ENCODE measurements at regions not wholly inside any gene's neighbourhood (a gene's known extent, or its start where the extent isn't known, plus 50 kb on each side); places are given as distances from the start of the nearest gene placed in this dataset.

GRCh38 chr16:85534536-85535351 lies 78.4 kb upstream of the GSE1 start:
- no peak for DNase-seq

DNA sequence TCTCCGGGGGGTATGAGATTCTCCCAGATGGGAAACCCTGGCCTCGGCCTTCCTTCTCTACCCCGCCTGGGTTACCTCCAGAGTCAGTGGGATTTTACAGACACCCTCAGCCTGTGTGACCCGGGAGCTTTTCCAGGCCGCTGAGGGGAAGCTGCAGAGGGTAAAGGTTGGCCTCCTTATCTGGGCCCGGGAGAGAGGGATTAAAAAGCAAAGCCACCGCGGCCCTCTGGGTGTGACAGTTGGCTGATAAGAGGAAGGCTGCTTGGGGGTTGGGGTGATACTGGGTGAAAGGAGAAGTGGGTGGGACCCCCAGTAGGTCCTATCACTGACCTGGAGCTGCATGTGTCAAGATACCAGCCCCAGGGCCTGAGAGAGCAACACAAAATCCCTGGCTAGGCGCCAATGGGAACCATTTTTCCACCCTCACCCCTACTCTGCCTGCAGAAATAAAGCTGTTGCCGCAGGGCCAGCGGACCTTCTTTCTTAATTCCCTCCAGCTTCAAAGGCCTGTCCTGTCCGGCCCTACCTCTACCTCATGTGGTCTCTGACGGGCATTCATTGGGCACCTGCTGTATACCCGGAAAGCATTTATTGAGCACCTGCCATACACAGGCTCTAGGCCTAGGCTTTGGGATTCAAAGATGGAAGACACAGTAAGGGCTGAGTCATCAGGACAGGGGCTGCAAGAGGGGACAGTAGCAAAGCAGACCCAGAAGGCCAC lies 77.6 kb upstream of the GSE1 start:
- DNase-seq: no peak

DNA sequence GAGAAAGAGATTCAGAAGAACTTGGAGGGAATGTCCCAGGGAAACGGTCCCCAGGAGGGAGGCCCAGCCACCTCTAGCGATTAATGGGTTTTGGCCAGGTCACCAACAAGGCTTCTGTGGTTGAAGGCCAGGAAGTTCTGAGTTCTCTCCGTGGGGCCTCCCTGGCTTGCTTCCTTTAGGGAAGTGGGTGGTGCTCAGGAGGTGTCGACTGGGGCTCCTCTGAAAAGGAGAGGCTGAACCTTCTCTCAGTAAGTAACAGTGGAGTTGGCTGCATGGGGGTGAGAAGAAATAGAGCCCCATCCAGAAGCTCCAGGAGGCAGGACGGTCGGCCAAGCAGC lies 77.1 kb upstream of the GSE1 start:
- no peak for DNase-seq

- DNase-seq: no peak
Measured at GRCh38 chr16:85536411-85537330, 76.5 kb upstream of the GSE1 start.

DNA sequence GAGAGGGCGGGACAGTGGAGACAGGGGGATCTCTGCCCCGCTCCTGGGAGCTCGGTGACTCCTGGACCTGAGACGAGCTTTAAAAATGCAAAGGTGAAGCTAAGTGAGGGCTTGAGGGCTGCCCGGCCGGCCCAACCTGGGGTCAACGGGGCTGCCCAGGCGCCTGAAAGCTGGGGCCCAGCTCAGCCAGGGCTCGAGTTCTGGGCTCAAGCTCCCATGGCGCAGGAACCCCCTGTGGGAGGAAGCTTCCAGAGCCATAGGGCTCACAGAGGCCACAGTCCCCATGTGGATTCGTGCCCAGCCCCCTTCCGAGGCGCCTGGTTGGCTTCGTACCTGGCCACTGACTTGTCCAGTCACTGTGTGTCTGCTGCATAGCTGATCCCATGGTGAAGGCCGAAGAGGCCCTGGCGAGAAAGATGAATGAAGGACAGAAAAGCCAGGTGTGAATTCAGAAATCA lies 75.8 kb upstream of the GSE1 start:
- no peak for DNase-seq

DNA sequence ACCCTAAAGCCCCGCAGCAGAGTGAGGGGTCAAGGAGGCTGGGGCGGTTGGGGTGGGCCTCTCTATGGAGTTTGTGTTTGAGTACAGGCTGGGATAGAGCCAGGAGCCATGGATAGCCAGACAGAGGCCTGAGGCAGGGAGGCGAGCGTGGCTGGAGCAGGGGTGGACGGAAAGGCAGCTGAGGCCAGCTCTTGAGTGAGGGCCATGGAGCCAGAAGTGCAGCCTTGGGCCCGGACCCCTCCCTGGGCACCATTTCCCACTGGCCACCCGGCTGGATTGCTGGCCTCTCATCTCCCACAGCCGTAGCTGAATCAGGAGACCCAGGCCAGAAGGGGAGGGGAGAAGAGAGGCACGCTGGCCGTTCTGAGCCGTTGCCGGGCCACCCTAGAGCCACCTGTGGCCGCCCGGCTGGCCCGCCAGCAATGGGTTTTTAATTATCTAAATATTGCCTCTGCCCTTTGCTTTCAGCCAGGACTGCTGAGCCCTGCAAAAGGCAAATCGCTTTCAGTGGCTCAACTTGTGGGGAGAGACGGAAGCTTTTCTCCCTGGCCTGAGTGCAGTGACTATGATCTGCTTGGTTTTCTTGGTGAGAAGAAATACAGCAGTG lies 75.2 kb upstream of the GSE1 start:
- DNase-seq: no peak

DNA sequence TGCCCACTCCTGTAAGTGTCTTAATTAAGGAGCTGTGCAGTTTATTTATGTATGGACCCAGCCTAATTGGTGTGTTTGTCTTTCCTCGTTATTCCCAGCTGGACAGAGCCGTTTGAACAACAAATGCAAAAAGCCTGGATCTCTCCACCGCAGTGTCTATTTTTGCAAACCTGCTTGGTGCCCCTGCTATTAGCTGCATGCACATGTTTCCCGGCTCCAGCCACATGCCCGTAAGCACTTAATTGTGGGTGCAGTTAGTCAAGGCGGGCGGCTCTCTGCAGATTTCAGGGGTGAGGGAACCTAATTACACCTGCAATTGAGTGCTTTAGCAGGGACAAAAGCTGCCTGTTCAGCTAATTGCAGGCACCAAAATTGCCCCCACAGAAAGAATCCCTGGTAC lies 74.0 kb upstream of the GSE1 start:
- DNase-seq: no peak

GRCh38 chr16:85539629-85540291 lies 73.4 kb upstream of the GSE1 start:
- no peak for DNase-seq

DNA sequence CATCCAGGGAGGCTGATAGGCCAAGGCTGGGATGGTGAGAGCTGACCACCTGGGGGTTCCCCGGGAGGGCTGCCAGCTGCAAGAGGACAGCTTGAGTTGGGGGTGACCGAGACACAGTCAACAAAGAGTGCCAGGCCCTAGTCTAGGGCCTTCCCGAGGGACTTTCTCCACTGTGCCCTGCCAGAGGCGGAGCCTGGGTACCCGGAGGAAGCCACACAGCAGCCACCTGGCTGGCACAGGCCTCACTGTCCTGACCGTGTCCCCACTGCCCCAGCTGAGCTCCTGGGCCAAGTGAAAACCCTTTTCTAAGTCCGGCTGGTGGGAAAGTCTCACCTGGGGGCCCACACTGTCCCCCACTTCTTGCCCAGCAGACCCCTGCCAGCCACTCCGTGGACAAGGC lies 71.9 kb upstream of the GSE1 start:
- no peak for DNase-seq

GRCh38 chr16:85541619-85541979 lies 71.5 kb upstream of the GSE1 start:
- DNase-seq: no peak

DNA sequence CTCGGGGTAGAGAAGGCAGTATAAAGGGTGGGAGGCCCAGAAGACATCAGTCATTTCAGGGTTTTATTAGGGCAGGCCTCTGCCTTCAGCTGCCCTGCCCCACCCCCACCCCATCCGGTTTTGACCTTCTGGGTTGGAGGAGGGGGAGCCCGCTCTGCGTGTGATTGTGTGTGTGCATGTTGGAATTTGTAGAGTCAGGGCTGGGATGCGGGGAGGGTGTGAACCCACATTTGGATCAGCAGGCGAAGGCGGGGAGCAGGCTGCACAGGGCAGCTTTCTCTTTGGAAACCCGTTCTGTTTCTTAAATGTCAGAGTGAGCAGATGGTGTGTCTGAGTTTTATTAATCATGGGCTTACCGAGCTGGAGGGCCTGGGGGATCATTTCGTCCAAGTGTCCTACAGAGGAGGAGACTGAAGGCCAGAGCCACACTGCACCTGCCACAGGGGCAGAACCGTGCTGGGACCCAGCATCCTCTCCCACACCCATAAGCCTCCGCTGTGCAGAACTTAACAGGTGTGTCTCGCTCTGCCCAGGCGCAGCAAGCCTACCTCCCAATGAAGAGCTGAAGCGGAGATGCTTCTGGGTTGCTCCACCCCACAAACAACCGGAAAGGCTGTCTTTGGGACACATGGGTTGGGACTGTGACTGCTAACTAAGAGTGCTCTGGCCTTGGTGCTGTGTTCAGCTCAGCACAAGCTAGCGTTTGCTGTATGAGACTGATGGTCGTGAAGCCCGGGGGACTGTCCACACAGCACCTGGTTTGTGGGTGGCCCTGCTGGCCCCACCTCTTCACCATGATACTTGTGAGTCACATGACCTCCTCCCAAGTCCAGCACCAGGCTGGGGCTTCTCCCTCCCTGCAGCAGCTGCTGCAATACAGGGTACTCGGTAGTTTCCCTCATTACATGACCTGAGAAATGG lies 70.9 kb upstream of the GSE1 start:
- DNase-seq: no peak

DNA sequence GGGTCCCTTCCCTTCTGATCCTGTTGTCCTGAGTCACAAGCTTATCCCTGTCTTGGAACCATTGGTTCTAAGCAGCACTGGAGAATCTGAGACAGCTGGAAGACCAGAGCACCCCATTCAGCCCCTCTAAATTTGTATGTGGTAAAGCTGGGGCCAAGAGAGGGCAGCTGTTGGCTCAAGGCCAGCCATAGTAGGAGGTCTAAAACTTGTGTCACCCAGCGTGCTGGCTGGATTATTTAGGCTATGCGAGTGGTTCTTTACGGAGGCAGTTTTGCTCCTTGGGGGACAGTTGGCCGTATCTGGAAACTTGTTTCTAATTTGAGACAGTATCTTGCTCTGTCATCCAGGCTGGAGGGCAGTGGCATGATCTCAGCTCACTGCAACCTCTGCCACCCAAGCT lies 69.6 kb upstream of the GSE1 start:
- DNase-seq: no peak

DNA sequence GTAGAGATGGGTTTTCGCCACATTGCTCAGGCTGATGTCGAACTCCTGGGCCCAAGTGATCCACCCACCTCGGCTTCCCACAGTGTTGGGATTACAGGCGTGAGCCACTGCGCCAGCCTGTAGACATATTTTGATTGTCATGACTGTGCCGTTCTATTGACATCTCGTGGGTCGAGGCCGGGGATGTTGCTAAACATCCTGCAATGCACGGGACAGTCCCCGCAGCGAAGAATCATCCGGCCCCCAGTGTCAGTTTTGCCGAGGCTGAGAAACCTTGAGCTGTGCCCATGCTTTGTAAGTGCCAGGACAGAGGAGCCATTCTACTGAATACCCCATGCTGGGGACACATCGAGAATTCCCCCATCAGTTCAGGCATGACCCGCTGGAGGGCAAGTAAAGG lies 69.1 kb upstream of the GSE1 start:
- DNase-seq: no peak

GRCh38 chr16:85544668-85545067 lies 68.5 kb upstream of the GSE1 start:
- no peak for DNase-seq

- no peak for DNase-seq
Measured at GRCh38 chr16:85545227-85545818, 67.8 kb upstream of the GSE1 start.

- no peak for DNase-seq
Measured at GRCh38 chr16:85546585-85547447, 66.3 kb upstream of the GSE1 start.

GRCh38 chr16:85548375-85548774 lies 64.7 kb upstream of the GSE1 start:
- no peak for DNase-seq

GRCh38 chr16:85549766-85550421 lies 63.2 kb upstream of the GSE1 start:
- no peak for DNase-seq

DNA sequence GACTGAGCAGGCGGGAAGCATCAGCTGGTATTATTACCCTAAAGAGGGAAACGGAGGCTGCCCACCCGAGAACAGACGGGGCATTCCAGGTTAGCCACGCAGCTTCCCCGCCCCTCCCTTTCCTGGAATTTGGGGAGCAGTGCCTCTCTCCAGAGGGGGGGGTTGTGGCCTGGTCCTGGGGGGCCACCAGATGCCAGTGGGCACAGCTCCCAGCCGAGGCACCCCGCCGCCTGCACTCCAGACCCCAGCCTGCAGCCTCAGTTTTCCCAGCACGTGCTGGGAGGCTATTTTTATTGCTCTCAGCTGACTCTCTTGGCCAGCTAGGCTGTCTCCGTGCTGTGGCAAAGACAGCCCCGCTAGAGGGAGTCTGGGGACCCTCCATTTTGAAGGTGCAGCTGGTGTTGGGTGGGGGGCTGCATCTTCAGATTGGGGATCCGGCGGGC lies 62.7 kb upstream of the GSE1 start:
- DNase-seq: no peak

Data from activated effector memory CD4-positive, alpha-beta T cell treated with Interleukin-2 at 50 U/mL for 16 hours (primary cell).